HepG2 (cell line): ENCODE measurements at regions not wholly inside any gene's neighbourhood (a gene's known extent, or its start where the extent isn't known, plus 50 kb on each side); places are given as distances from the start of the nearest gene placed in this dataset.

Source experiments
- ATAC-seq: fragments of 200-7000 bp; cut with Tn5 transposase; 3 replicates; pipeline ENCODE4 v1.9.1; 2020; ENCODE audit warnings: mild to moderate bottlenecking, moderate library complexity
- BruUV-seq: library from RNA; stranded (reverse); fragments of 400-500 nt; replicated peaks from 2 replicates; lab custom pipeline; 2021; lab: Mats Ljungman, UMichigan
- CTCF ChIA-PET: fragments of 300-600 bp; formaldehyde crosslinking; extraction: SDS; loops from one replicate; lab custom pipeline; 2021; ENCODE audit warnings: low total read pairs, inconsistent platforms, low intra/inter-chr PET ratio; lab: Yijun Ruan, JAX
- POLR2A ChIA-PET: fragments of 350-600 bp; sonication (Branson Sonifier 250); formaldehyde crosslinking; loops from one replicate; lab custom pipeline; 2020; ENCODE audit warnings: antibody characterized with exemption, inconsistent platforms; lab: Yijun Ruan, JAX
- DNase-seq: peaks from one replicate; pipeline ENCODE4 v3.0.0-alpha.2; 2015; ENCODE audit warnings: low spot score
- FAIRE-seq: peaks from 3 replicates; lab custom pipeline; 2011; peaks lifted over from hg19 to GRCh38; lab: Jason Lieb, UNC
- H2AFZ ChIP-seq: one replicate; pipeline ENCODE4 v1.6.1; 2011; ENCODE audit warnings: low read length, inconsistent platforms
- H3K27ac ChIP-seq: fragments of 300-600 bp; 3 replicates; pipeline ENCODE4 v1.8.0; 2011; ENCODE audit warnings: mixed run types, mild to moderate bottlenecking, mixed read lengths, low read length, inconsistent platforms; ENCODE audit not compliant: insufficient read depth; ENCODE audit errors: extremely low read length
- H3K27me3 ChIP-seq, 2 experiments: fragments of 200-600 bp in 1 of 2; 2 replicates in 1 of 2; 3 replicates in 1 of 2; pipeline versions ENCODE4 v1.6.0 to v1.8.0; 2011; ENCODE audit warnings: low read length in 2 of 2, mild to moderate bottlenecking in 2 of 2, moderate library complexity in 2 of 2, inconsistent platforms in 1 of 2; ENCODE audit not compliant: insufficient read depth in 2 of 2, control insufficient read depth in 1 of 2
- H3K36me3 ChIP-seq, 2 experiments: fragments of 200-600 bp in 1 of 2; replicated peaks in 1 of 2; 2 replicates in 1 of 2; 3 replicates in 1 of 2; pipeline versions ENCODE4 v1.5.1 to v1.8.0; 2011; ENCODE audit warnings: low read length in 2 of 2, inconsistent platforms in 1 of 2; ENCODE audit not compliant: insufficient read depth in 2 of 2, control insufficient read depth in 1 of 2
- H3K4me1 ChIP-seq: 2 replicates; pipeline ENCODE4 v1.5.1; 2012; ENCODE audit warnings: low read length, inconsistent platforms; ENCODE audit not compliant: insufficient read depth
- H3K4me2 ChIP-seq: 2 replicates; pipeline ENCODE4 v1.6.0; 2011; ENCODE audit warnings: low read depth, low read length, inconsistent platforms
- H3K4me3 ChIP-seq, 3 experiments: fragments of 200-600 bp in 1 of 3; sonication (generic), shearing (Covaris generic) in 1 of 3; replicated peaks in 1 of 3; 2 replicates each; pipeline ENCODE4 v1.5.1; 2011 to 2016; ENCODE audit warnings: low read length in 3 of 3, inconsistent platforms in 2 of 3, low read depth in 2 of 3, mild to moderate bottlenecking in 2 of 3, control low read depth in 1 of 3, mixed read lengths in 1 of 3; ENCODE audit not compliant: insufficient read depth in 1 of 3
- H3K79me2 ChIP-seq: one replicate; pipeline ENCODE4 v1.6.1; 2011; ENCODE audit warnings: low read length, inconsistent platforms; ENCODE audit not compliant: insufficient read depth
- H3K9ac ChIP-seq: 2 replicates; pipeline ENCODE4 v1.6.0; 2011; ENCODE audit warnings: mild to moderate bottlenecking, low read depth, low read length, inconsistent platforms; ENCODE audit not compliant: insufficient read depth
- H3K9me3 ChIP-seq: 2 replicates; pipeline ENCODE4 v1.5.1; 2012; ENCODE audit warnings: mild to moderate bottlenecking, low read length
- H4K20me1 ChIP-seq: 2 replicates; pipeline ENCODE4 v1.6.0; 2011; ENCODE audit warnings: inconsistent platforms, mild to moderate bottlenecking, low read length, moderate library complexity; ENCODE audit not compliant: insufficient read depth
- ADNP ChIP-seq: sonication (generic); formaldehyde crosslinking; IDR thresholded peaks from 2 replicates; pipeline ENCODE4 v1.4.0; 2020; ENCODE audit warnings: missing genetic modification reagents
- ATF7 ChIP-seq, 2 experiments: fragments of 450-650 bp in 1 of 2; sonication (generic) in 1 of 2; formaldehyde crosslinking in 1 of 2; IDR thresholded peaks; 2 replicates each; pipeline versions ENCODE4 v1.4.0 to v1.6.1; 2016 to 2020; ENCODE audit warnings: antibody characterized with exemption in 1 of 2, mild to moderate bottlenecking in 1 of 2, missing genetic modification reagents in 1 of 2
- FOXJ3 ChIP-seq: sonication (generic); formaldehyde crosslinking; IDR thresholded peaks from 2 replicates; pipeline ENCODE4 v1.4.0; 2020; ENCODE audit warnings: missing genetic modification reagents, mild to moderate bottlenecking, borderline replicate concordance
- NFE2 ChIP-seq: sonication (generic); formaldehyde crosslinking; IDR thresholded peaks from 2 replicates; pipeline ENCODE4 v1.4.0; 2020; ENCODE audit warnings: missing genetic modification reagents
- ZBTB7B ChIP-seq: sonication (generic); formaldehyde crosslinking; IDR thresholded peaks from 2 replicates; pipeline ENCODE4 v1.4.0; 2020; ENCODE audit warnings: missing genetic modification reagents
- ZIK1 ChIP-seq: sonication (generic); formaldehyde crosslinking; IDR thresholded peaks from 2 replicates; pipeline ENCODE4 v1.5.0; 2020; ENCODE audit warnings: mild to moderate bottlenecking, low read depth, missing genetic modification reagents, borderline replicate concordance
- ZNF816 ChIP-seq: sonication (generic); formaldehyde crosslinking; IDR thresholded peaks from 2 replicates; pipeline ENCODE4 v1.8.0; 2022; ENCODE audit warnings: missing genetic modification reagents, mild to moderate bottlenecking, borderline replicate concordance
- WGBS: methylation state at CpG from one replicate; pipeline ENCODE4 v1.1.6; 2017; ENCODE audit warnings: low lambda C conversion rate; 5-methylcytosine and 5-hydroxymethylcytosine counted together
- in situ Hi-C: cut with HindIII; loops from 2 replicates; pipeline ENCODE4 v1.10.0; 2017; ENCODE audit warnings: low pct_unique_long_range_greater_than_20kb; ENCODE audit not compliant: extremely low pct_ligation_motif_present
- intact Hi-C: fragments of 100-400 bp; cut with micrococcal nuclease; formaldehyde crosslinking; loops from one replicate; pipeline ENCODE4 v1.10.0; 2022; ENCODE audit not compliant: unreplicated experiment
- TF ChIP-seq, protein P1 (sequence below): sonication (generic); IDR thresholded peaks from 2 replicates; pipeline ENCODE4 v1.6.1; 2016; ENCODE audit warnings: low read depth, borderline replicate concordance

DNA sequence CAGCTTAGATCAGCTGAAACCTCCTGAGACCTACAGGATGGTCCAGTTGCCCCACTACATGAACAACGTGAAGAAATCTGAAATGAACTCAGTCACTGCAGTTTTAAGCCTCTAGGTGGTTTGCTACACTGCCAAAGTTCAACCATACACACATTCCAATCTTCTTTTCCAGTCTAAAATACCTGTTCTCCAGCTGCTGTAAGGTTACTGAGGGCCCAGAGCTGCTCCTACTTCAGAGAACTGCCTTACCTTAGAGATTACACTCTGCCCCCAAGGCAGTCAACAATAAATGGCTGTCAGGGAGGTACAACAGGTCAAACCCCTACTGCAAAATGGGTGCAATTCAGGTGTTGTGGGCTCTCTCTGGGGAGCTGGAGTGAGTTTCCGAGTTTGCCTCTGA is 154.1 kb upstream of the MIR17HG start (continued):
- TF ChIP-seq NFE2 (CRISPR knock-in tag) (no peak), ADNP (no peak), ZBTB7B (CRISPR knock-in tag) (no peak), ZNF816 (no peak), FOXJ3 (CRISPR knock-in tag) (no peak)
- TF ChIP-seq, all 625 proteins: peak for 0

DNA sequence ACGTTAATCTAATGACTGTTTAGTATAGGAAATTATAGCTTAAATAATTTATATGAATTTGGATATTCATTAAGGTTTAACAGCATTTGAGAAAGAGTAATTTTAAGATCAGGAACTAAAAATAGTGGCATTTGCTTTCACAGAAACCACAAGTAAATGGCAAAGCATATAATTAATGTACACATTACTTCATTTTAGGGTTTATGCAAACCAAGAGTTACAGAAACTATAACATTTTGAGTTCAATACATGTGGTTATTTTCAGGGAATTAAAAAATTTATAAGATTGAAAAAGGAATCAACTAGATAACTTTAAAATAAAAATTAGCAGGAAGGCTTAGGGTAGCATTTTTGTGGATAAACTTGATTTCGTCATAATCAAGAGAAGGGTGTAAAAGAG is 151.7 kb upstream of the MIR17HG start:
- POLR2A ChIA-PET = no interaction called here
- H3K4me1 ChIP-seq = no peaks in the 10 kb centered on the region
- in situ Hi-C loops = no loop called here
- H3K4me2 ChIP-seq = no peak overlapping the region
- H3K79me2 ChIP-seq = no peaks in the 10 kb centered on the region
- DNase-seq (no peak), ATAC-seq (no peak), FAIRE-seq (no peak)
- intact Hi-C loops = no loop called here
- no peak overlapping the region for H3K9ac ChIP-seq
- BruUV-seq = no TSS peak
- H3K27me3 ChIP-seq = no peaks in the 10 kb centered on the region
- H2AFZ ChIP-seq = no peak overlapping the region
- WGBS = 0% methylated on average over 2 of the region's 2 CpGs
- H3K27ac ChIP-seq = no peak overlapping the region
- CTCF ChIA-PET = no interaction called here
- TF ChIP-seq ATF7 (IDR thresholded peaks at IDR 0.05) = 0 out of 2 replicates have a peak, but pooled peaks have one; percentile 25
- TF ChIP-seq ATF7 (CRISPR knock-in tag; IDR thresholded peaks at IDR 0.05) = no peak
- no peak for TF ChIP-seq ZIK1
- TF ChIP-seq, protein P1, sequence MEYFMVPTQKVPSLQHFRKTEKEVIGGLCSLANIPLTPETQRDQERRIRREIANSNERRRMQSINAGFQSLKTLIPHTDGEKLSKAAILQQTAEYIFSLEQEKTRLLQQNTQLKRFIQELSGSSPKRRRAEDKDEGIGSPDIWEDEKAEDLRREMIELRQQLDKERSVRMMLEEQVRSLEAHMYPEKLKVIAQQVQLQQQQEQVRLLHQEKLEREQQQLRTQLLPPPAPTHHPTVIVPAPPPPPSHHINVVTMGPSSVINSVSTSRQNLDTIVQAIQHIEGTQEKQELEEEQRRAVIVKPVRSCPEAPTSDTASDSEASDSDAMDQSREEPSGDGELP = no peak
- H3K4me3 ChIP-seq = no peak overlapping the region
- no peaks in the 10 kb centered on the region for H4K20me1 ChIP-seq
- H3K9me3 ChIP-seq = no peaks in the 10 kb centered on the region
- no peaks in the 10 kb centered on the region for H3K36me3 ChIP-seq
